ENCODE measurements at regions not wholly inside any gene's neighbourhood (a gene's known extent, or its start where the extent isn't known, plus 50 kb on each side); places are given as distances from the start of the nearest gene placed in this dataset.

DNA sequence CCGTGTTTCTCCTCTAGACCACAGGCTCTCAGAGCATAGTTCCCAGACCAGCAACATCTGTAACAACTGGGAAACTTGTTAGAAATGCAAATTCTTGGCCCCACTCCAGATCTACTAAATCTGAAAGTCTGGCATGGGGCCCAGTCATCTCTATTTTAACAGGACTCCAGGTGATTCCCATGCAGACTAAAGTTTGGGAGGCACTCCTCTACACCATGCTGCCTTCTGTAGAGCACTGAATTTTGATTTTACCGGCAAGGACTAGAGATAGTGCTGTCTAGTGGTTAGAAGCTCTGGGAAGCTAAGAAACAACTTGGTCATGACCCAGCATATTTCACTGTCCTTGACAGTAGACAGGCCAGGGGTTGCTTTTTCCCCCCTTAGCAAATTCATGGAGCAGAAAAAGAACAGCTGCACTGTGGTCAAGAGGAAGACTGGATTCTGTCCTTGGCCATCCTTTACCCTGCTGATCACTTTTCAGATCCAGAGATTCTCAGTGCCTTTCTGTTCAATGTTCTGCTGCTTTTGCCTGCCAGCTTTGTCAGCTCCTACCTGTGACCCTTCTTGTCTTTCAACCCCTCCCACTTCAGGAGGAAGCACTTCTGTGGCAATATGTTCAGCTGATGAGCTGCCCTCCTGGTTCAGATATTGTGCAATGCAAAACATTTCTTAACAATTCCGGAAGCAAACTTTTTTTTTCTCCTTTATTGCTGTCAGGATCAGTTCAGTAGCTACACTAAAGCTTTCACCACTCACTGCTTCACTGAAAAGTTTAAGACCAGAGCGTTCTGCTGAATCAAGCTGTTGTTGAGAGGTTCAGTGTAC is 133.8 kb upstream of the NUDT4 start:
- peak; percentile 79 for DNase-seq (ENCODE audit: low spot score)

DNA sequence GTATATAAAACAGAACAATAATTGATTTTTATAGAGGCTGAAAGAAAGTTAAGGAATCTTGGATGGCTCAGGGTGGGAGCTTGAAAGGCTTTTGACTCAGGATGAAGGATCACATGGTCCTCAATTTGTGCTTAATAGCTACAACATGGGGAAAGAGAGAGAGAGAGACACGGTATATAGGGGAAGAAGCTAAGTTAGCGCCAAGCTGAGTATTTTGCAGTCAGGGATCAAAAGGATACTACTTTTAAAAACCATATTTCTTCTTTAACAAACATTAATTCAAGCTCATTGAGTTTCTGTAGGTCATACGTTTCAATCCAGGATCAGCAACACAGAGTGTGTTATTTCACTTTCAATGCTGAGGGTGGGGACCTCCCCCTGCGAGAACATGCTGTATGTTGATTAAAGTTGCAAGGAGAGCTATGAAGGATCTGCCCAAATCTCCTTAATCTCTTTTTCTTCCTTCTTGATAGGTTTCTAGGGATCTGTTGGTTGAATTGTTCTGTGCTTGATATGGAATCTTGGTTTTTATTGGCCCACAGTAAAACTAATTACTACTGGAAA is 133.1 kb upstream of the NUDT4 start:
- DNase-seq (ENCODE audit: low spot score), result no peak

DNA sequence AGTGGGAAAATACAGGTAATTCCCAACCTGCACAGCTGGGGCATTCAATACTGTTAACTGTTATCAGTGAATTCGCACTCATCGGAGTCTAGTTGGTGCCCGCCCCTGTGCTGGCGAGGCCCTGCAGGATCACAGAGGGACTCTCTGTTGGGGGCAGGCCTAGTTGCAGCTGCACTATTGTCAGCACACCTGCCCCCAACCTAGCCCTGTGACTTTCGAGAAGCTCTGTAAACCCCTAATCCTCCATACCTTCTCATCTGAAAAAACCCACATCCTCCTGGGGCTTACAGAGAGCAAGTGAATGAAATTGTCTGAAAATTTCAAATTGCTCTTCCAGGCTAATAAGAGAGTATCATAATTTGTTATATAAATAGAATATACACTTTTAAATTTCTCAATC is 132.2 kb upstream of the NUDT4 start:
- DNase-seq (ENCODE audit: low spot score), result no peak

DNA sequence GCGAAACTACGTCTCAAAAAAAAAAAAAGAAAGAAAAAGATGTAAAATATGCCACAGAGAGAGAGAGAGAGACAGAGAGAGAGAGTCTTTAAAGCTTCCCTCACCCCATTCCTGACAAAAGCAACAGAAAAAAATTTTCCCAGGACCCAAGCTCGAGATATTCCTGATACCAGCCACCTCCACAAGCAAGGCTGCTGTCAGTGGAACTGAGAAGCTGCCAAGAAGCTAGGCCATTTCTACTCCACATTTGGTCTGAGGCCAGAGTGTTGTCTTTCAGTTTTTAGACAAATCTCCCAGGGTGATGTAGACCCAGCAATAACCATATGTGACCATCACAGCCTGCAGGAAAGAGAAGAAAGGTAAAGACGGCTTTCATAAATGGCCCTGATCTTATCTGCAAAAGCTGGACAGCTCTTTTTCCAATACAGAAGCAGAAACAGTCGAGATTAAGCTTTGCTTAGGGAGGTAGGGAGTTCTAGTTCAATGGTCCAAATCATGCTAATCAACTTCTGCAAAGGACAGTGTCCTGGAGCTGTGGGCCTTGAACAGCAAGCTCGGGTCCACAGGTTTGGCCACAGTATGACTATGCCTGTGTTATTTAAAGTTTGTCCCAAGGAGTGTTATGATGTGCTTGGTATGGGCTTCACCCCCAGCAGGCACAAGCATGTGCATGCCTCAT is 130.3 kb upstream of the NUDT4 start:
- DNase-seq (ENCODE audit: low spot score), result no peak

DNA sequence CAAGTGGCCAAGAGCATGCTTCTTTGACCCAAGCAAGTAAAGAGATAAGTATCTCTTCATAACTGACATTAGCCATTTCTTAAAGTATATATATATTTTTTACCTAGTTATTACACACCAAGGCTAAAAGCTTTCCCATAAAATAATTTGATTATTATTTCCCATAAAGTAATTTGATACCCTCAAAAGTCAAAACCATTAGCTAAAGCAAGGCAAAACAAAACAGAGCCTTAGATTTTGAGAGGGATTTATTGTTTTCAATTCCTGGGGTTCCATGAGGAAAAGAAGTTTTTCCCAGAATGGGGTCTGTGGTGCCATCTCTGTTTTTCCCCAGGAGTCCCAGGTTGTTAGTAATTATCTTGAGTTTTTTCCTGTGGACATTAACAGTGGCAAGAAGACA is 125.5 kb upstream of the NUDT4 start:
- DNase-seq (ENCODE audit: low spot score), result no peak

DNA sequence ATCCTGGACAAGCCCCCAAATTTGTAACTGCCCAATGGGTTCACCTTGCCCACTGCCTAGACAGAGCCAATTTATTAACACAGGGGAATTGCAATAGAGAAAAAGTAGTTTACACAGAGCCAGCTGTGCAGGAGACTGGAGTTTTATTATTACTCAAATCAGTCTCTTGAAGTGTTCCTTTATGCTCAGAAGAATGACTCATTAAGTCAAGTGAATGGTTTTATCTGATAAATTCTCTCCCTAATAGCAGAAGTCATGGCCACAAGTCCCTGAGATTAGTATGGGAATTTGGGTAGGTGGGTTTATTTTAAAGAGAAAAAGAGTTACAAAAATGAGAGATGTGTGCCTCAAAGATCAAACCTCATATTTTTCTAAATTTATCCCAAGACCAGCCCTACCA is 122.8 kb upstream of the NUDT4 start:
- no peak for DNase-seq (ENCODE audit: low spot score)

DNA sequence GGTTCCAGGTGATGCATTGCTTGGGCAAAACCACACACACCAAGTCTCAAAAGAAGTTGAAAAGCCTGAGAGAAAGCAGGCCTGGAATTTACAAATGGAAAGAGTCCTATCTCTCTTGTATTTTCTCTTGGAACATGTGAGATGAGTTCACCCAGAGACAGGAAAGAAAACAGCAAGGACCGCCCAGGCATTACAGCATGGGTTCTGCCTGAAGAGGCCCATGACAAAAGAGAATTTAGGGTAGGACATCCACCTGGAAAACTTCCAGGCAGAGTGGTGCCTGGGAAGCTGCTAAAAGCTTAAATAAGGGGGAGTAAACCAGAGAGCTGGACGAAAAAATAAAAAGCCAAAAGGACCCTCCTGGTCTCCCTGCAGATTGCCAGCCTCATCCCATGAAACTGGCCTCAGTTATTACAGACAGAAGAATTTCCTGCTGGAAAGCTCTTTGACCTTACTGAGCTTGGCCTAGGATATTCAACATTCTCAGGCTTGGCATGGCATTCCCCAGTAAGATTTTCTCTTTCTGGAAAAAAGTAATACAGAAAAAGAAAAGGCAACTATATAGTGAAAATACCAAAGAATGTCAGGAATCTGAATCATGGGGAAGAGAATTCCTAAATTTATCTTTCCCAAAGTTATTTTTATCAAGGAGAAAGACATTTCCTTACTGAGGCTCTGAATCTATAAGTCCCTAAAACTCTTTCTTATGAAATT is 121.3 kb upstream of the NUDT4 start:
- no peak for DNase-seq (ENCODE audit: low spot score)

DNA sequence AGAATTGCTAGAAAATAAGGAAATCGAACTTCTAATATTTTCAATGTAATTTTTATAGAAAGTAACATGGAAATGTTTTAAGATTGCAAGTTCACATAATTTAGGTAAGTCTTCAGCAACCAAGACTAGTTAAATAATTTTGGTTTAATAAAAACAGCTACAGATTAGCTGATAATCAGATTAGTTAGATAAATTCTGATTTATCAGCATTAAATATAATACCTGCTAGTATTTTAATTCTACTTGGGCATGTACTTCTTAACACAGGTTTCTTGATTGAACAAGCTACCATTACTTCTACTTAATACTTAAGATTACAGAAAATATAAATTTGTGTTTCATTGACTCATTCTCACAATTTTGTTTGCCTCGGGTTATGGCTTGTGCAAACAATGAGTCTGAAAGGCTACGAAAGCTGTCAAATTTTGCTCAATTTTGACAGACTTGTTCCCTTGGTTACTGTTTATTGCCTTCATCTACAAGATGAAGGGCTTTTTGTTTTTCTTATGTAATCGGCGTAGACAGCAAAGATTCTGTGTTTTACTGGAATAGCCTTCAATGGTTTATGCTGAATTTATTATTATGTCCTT is 116.1 kb upstream of the NUDT4 start:
- DNase-seq (ENCODE audit: low spot score), result no peak

DNA sequence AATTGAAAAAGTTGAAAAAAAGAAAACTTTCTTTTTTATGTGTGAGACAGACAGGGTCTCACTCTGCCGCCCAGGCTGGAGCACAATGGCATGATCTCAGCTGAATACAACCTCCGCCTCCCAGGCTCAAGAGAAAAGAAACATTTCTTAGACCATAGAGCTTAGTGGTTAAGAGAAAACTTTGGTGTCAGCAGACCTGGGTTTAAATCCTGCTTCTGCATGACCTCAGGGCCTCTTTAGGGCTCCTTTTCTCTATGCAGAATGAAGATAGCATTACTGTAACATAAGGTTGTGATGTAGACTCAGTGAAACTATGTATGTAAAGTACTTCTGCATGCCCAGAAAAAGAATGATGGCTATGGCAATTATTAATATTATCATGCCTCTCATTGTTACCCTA is 104.7 kb upstream of the NUDT4 start:
- DNase-seq (ENCODE audit: low spot score), result no peak

DNA sequence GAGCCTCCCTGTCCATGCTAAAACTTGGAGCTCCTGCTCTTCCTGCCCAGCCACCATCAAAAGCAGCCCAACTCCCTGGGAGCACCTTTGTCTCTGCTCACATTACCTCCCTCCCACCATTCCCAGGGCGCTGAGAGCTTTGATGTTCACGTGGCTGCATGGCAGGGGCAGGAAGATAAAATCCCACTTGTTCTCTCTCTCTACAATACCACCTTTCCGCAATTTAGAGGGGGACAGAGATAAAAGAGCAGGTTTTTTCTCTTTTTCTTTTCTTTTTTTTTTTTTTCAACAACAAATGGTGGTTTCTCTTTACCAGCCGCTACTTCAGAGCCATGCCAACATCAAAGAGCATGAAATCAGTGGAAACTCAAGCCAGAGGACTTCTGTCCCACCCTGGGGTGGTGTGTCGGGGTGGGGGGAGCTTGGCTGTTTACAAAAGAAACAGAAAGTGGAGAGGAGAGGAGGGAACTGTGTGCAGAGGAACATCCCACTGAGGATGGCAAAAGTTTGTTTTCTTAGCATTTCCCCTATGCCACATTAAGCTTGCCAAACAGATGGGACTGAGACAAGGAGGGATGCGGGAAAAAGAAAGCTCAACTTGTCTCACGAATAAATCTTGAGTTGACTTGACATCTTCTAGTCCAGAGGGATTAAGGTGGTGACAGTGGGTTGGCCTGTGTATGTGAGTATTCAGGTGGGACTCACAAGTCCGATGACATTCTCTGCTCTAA is 103.7 kb upstream of the NUDT4 start:
- DNase-seq (ENCODE audit: low spot score), result peak; percentile 49

DNA sequence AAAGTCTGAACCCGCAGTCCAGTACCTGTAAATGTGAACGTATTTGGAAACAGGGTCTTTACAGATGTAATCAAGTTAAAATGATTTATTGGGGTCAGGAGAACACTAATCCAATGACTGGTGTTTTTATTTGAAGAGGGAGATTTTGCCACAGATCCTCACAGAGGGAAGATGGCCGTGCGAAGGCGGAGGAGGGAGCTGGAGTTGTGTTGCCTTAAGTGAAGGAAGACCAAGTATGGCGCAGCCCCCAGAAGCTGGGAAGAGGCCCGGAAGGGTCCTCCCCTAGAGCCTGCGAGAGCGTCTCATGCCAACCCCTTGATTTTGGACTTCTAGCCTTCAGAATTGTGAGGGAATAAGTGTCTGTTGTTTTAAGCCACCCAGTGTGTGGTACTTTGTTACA is 102.8 kb upstream of the NUDT4 start:
- DNase-seq (ENCODE audit: low spot score), result no peak

DNA sequence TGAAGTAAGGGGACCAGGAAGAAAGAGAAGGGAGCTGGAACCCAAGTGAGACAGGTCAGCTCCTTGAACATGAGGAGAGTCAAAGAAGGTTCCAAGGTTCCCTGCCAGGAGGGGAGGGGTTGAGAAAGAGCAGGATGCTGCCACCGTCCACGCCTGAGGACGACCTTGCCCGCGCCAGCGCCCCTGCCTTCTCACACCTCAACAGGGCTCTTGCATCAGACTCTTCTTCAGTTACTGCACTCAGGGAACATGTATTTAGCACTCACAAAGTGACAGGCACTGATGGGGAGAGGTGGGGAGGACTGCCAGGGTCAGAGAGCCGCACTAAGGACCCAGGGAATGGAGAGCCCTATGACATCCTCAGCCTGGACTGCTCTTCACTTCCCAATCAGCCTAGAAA is 102.1 kb upstream of the NUDT4 start:
- DNase-seq (ENCODE audit: low spot score), result no peak

DNA sequence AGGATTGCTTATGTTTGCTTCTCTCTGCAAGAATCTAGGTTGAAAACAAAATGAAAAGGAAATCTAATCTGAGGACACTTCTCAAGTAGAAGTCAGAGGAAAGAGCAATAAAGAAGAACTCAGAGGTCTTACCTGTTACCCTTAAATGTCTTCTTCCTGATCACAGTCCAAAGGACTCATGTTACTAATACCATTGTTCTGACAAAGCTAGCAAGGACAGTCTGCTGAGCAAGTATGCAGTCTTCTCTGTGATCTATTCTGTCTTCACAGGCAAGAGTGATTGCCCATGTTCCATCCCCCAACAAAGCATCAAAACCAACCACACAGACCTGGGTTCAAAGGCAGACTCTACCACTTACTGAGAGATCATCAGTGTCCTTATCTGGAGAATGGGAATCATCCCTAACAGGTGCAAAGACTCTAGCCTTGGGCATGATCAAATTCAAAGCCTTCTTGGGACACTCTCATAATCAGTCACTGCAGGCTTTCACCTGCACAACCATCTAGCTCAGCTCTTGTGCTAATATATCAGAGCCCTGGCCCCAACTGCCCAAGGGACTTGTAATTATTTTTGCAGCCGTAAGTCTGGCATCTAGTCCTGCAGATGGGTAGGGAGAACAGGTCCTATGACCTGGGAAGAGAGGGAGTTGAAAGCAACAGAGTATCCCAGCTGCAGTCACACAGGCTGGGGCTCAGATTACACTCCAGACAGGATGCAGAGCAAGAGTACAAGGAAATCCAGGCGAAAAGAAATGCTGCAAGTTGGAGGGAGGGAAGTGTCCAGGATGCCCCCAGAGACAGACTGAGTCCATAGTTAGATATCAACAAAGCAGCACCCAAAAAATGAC is 97.9 kb upstream of the NUDT4 start:
- DNase-seq (ENCODE audit: low spot score), result no peak

DNA sequence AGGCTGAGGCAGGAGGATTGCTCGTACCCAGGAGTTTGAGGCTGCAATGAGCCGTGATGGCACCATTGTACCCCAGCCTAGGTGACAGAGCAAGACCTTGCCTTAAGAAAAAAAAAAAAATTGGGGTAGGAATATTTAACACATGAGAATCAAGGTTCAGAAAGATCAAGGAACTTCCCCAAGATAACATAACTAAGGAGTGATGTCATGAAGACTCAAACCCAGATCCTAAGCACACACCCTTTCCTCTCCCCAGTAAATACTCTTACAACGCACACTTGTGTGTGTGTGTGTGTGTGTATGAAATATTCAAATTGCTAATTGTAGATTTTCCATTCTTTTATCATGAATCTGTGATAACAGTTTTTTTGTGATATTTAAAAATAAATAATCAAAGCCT is 90.6 kb upstream of the NUDT4 start:
- no peak for DNase-seq (ENCODE audit: low spot score)

DNA sequence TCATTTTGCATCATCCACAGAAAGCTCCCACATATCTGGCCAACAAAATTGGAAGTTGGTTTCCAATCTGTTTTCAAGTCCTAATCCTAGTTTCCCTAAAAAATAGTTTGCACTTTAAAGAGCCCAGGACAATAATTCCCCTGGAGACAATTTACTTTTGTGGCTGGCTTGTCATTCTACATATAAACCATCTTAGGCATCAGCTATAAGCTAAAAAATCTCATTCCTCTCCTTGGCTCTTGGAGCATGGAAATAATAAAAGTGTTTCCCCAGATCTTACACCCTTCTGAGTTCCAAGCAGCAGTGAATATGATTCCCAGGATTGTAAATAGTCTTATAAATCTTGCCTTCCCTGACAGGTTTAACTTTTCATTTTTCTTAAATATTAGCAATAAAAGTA is 89.1 kb upstream of the NUDT4 start:
- no peak for DNase-seq (ENCODE audit: low spot score)

DNA sequence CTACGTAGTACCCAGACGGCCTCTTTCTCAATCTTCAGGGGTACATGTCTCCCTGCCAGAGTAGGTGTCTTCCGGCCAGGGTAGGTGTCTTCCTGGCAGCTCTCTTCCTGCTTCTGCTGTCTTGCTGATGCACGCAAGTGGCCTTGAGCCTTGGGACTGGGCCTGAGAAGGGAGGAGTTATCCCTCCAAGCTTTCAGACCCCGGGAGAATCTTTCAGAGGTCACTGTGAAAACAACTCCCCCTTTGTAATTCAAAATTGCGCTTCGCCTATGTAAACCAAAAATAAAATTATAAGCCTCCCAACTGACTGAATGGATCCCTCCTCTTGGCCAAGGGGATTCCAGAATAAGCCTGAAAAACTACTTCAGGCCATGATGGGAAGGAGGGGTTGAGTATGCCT is 87.3 kb upstream of the NUDT4 start:
- no peak for DNase-seq (ENCODE audit: low spot score)

DNA sequence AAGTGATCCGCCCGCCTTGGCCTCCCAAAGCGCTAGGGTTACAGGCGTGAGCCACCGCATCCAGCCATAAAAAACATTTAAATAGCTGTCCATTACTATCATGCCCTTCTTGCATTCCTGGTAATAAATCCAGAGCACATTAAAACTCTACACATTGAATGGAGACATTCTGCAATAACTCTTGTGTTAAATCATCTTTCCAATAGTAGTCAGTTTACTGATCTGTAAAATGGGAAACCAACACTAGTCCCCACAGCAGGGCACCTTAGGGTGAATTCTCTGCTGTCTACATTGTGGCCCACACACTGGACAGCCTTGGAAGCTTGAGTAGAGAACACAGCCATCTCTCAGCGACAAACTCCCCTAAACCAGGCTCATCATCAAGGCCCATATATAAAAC is 85.5 kb upstream of the NUDT4 start:
- no peak for DNase-seq (ENCODE audit: low spot score)

DNA sequence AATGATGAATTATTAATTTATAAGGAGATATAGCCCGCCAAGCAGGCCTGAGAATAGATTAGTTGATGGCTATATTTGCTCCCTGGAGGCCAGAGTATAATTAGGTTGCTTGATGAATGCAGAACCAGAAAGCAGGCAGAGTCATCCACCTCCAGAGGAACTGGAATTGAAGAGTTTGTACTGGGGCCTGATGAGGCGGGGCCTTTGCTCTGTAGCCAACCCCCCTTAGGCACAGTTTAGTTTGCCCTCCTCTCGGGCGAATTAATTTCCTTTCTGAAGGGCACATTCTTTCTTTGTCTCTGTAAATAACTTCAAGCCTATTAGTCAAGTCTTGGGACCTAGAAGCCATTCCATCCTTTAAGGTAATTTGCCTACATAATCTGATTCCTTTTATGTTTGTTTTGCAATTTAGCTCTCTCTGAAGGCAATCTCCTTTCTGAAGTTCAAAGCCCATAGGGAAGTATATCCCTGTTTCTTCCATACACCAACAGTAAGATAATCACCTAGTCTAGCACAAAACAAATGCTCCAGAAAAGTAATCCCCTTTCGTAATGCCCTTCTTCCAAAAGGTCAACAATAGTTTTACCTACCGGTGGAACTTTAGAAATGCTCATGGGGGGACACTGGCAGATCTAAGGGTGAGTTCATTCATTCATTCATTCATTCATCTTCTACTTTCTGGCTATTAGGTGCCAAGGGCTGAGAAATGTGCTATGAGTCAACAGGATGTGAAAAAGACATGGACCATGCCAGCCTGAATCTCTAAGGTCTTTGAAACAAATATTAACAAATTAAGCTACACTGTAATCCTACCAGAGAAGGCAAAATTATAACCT is 84.8 kb upstream of the NUDT4 start:
- DNase-seq (ENCODE audit: low spot score), result no peak

DNA sequence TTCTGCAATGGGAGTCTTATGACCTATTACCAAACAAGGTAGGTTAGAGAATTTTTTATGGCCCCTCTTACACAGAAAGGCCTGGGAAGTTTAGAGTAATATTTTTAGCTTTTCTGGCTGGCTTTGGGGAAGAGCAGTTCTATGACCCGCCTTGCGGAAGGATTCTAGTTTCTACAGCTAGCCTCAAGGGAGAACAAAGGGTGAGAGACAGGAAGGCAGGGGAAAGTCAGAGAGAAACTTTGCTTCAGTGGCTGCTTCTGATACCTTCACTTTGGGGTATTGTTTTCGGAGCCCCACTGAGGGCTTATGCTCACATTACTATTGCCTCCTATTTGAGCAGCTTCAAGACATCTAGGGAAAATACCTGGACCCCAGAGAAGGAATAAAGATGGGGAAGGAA is 80.7 kb upstream of the NUDT4 start:
- DNase-seq (ENCODE audit: low spot score), result no peak

DNA sequence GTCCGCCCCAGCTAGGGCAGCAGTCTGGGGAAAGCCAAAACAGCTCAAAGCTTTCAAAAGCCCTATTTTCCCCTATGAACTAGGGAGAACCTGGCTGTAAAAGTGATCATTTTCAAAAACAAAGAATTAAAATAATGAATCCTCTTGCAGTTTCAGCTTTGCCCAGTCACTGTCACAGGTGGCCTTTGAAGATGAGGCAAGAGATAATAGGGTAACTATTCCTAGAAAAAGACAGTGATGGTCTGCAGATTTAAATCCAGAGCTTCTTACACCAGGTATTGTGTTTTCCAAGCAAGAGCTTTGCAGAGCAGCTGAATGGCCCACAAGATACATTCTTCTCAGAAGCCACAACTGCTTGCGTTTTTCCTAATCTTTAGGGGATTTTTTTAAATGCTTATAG is 80.2 kb upstream of the NUDT4 start:
- no peak for DNase-seq (ENCODE audit: low spot score)

Measured in HT-29 (cell line).